ENCODE measurements at regions not wholly inside any gene's neighbourhood (a gene's known extent, or its start where the extent isn't known, plus 50 kb on each side); places are given as distances from the start of the nearest gene placed in this dataset.

GRCh38 chr1:178607718-178608408 lies 95.0 kb downstream of the TEX35 start:
- no peak for TF ChIP-seq CTCF (IDR thresholded peaks at IDR 0.05; ENCODE audit: low read depth, low read length)
- TF ChIP-seq EZH2phosphoT487 (IDR thresholded peaks at IDR 0.05; ENCODE audit: low read depth): peak; percentile 57; the same call in 1 of the 2 replicates
